B cell (primary cell): ENCODE measurements at regions not wholly inside any gene's neighbourhood (a gene's known extent, or its start where the extent isn't known, plus 50 kb on each side); places are given as distances from the start of the nearest gene placed in this dataset.

Experiments
- CTCF ChIP-seq: fragments of 200-600 bp; IDR thresholded peaks from one replicate; pipeline ENCODE4 v1.8.0; 2022; ENCODE audit warnings: antibody characterized with exemption, mild to moderate bottlenecking
- EZH2 ChIP-seq: IDR thresholded peaks from 2 replicates; pipeline ENCODE4 v1.6.1; 2012; ENCODE audit warnings: borderline replicate concordance, low read depth, mild to moderate bottlenecking, moderate library complexity, low read length; ENCODE audit not compliant: insufficient read depth, poor library complexity, severe bottlenecking

GRCh38 chr4:56139241-56139827, 190.6 kb downstream of the CEP135 start:
- TF ChIP-seq CTCF (no peak), EZH2 (no peak)
